Left renal cortex interstitium (tissue), 4 donors: ENCODE measurements at regions not wholly inside any gene's neighbourhood (a gene's known extent, or its start where the extent isn't known, plus 50 kb on each side); places are given as distances from the start of the nearest gene placed in this dataset.
"Not testable (repeated sequence)": the region's sequence is repeated elsewhere in the genome, so short reads cannot be mapped to it uniquely, and the experiment has no call there.

Experiments
- DNase-seq, 4 donors: peaks; one replicate each; pipeline ENCODE4 v3.0.0-alpha.2; 2013; ENCODE audit warnings: low read depth in 4 of 4, low spot score in 2 of 4, missing footprints in 1 of 4

DNA sequence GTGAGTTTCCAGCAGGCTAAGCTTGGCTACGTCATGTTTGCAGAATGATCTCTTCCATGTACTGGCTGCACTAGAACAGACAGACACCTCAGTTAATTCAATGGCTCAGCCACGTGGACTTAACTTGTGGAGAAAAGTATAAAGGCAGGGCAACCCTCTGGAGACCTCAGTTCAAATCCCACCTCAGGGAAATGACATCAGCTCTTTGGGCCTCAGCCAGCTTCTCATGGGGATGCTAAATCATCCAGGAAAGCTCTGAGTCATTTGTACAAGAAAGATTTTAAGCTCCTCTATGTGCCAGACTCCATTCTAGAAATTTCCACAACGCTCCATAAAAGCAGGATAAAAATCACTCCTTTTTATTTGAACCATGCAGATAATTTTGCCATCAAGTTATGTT, 128.5 kb upstream of the SALL4 start:
- DNase-seq = no peak

DNA sequence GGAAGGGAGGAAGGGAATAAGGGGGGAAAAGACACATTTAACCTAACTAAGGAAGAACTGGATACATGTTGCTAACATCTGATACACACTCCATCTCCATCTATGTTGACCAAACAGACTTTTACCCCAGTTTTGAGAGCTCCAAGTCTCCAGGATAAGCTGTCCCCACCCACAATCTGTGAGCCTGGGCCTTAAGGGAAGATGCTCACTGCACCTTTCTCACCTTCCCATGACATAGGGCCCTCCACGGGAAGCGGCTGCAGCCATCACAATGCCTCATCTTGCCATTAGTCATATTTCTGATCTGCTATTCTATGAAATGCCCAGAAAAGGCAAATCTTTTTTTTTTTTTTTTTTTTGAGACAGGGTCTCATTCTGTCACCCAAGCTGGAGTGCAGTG, 126.6 kb upstream of the SALL4 start:
- DNase-seq = no peak

DNA sequence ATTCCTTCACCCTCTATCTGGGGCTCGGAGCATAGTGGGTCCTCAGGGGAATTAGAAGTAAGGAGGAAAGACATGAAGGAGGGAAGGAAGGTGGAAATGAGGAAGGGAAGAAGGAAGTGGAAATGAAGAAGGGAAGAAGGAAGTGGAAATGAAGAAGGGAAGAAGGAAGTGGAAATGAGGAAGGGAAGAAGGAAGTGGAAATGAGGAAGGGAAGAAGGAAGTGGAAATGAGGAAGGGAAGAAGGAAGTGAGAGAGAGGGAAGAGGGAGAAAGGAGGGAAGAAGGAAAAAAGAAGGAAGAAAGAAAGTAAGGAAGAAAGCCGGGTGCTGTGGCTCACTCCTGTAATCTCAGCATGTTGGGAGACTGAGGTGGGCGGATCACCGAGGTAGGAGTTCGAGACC, 125.6 kb upstream of the SALL4 start:
- not testable (repeated sequence) for DNase-seq

DNA sequence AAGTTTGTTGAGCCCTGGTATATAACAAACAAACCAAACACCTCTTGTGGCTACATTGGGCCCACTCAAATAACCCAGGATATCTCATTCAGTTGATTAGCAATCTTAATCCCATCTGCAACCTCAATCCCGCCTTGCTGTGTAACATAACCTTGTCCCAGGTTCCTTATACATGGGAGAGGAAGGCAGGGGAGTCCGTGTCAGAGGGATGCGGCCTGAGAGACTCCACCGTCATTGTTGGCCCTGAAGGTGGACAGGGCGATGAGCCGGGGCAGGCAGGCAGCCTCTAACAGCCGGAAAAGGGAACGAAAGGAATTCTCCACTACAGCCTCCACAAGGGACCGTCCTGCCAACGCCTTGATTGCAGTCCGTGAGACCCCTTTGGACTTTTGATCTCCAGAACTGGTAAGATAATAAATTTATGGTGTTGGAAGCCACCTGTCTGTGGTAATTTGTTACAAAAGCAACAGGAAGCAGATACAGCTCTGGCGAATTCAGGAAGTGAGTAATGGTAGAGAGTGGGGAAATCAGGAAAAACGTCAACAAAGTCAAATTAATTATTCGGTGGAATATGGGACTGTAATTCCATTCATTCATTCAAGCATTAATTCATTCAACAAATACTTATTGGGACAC, 124.5 kb upstream of the SALL4 start:
- DNase-seq = no peak

DNA sequence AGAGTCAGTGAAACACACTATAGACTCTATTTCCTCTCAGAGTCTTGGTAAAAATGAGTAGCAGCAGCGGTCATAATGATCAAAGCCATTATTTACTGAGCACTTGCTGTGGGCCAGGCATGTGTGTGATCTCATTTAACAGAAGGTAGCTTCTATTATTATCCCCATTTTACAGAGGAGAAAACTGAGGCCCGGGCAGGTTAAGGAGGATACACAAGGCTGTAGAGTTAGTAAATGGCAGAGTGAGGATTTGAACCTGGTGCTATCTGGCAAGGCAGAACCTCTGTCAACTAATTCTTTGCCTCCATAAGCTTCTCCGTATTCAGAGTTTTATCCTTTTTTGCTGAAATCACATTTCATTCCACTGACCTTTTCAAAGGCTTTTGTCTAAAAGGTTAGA, 122.2 kb upstream of the SALL4 start:
- DNase-seq = no peak

DNA sequence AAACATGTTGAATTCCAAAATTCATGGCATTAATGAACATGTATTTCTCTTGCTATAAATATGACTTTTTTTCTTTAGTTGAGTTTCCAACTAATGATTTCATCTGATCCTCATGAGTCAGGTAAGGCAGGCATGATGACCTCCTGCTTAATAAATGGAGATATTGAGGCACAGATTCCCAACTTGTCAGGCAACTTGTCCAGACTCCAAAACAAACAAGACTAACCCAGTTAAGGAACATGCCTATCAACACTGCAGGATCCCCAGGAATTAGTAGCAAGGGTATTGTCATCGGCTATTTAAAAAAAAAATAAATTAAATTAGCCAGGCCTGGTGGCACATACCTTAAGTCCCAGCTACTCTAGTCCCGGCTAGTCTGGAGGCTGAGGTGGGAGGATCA, 121.3 kb upstream of the SALL4 start:
- no peak for DNase-seq

DNA sequence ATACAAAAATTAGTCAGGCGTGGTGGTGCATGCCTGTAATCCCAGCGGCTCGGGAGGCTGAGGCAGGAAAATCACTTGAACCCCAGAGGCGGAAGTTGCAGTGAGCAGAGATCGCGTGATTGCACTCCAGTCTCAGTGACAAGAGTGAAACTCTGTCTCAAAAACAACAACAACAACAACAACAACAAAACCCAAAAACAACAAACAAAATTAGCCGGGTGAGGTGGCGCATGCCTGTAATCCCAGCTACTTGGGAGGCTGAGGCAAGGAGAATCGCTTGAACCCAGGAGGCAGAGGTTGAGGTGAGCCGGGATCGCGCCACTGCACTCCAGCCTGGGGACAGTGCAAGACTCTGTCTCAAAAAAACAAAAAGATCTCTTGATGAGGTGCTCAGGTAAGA, 120.5 kb upstream of the SALL4 start:
- DNase-seq = not testable (repeated sequence)

DNA sequence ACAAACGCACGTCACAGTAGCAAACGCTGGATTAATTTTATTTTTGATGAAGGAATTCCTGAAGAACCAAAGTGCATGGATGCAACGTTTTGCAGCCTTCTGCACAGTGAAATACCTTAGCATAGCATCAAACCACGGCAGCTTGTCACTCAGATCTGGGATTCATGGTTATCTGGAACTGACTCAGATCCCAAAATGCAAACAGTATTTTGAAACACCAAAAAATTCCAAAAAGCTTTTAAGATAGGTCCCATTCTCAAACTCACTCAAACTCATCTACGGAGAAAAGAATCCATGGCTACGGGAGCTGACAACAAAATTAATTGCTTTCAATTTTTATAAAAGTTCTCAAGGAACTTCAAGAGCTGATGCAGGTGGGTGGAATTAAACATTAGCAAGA, 116.2 kb upstream of the SALL4 start:
- DNase-seq = no peak

DNA sequence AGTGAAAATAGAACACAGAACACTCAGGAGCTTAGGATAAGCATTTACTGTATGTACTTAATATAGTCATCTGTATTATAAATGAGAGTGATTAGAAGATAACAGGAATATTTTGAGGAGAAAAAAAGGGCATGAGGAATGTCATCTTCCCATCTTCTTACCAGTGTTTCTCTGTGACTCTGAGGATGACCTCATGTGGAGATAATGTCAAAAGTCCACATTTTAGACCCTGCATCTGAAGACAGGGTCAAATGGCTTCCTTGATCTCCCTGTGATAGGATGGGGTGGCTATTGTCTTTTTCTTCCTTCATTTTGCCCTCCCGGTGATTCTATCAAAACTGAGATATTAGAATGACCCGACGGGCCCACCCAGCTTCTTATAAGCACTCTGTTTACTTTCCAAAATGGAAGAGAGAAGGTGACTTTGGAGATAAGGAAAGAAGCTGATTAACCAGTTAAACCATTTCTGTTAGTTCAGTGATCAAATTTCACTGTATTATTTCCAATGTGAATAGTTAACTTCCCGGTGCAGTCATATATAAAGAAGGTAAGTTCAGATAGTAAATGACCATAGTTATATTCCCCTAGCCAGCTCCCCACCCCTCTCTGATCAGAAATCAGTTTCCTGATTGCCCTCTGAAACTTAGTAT, 115.7 kb upstream of the SALL4 start:
- DNase-seq = no peak

DNA sequence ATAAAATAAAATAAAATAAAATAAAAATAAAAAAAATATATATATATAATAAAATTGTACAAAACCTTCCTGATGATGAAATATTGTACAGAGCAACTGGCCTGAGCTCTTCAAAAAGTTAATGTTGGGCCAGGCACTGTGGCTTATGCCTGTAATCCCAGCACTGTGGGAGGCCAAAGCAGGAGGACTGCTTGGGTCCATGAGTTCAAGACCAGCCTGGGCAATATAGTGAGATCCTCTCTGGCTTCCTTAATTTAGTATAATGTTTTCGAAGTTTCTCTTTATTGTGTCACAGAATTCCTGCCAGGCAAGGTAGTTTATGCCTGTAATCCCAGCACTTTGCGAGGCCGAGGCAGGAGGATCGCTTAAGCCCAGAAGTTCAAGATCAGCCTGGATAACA, 113.9 kb upstream of the SALL4 start:
- no peak for DNase-seq

DNA sequence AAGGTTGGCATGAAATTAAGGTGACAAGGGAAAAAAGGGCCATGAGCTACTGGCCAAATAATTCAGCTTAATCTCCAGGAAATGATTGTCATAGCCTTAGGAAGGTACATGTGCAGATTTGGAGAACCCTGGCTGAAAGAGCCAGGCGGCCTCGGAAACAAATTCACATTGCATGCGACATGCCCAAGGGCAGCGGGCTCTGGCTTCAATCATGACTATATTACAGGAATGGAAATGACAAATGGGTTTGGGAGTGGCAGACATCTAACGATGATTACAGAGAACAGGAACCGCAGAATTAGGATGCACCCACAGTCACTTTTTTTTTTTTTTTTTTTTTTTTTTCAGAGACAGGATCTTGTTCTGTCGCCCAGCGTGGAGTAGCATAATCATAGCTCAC, 112.4 kb upstream of the SALL4 start:
- no peak for DNase-seq

DNA sequence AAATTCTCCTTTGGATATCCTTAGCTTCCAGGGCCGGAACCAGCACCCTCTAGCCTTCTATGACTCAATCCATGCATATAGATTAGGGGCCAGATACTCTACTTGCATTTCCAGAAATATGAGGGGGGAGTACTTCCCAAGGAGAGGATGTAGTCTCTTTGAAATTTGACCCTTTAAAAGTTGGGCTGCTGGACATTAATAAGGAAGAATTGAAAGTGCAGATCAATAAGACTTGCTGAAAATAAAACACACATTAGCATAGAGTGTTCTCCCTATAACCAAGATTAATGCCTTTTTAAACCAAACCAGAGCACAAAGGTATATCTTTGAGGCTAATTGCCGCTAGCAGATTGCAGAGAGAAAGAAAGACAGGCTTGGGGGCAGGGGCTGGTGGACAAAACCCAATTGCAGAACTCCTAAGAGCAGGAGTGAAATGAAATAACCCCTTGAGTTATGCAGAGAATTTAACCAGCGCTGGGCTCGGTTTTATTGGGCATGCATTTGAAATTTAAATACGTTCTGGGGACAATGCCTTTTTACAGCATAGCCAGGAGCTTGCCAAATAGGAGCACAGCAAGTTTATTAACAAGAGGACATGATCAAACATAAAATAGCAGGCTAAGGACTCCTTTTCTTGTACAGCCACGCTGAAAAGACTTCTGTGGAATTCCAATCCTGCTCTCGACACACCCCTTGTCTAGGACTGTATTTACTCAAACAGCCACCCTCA, 108.2 kb upstream of the SALL4 start:
- no peak for DNase-seq

DNA sequence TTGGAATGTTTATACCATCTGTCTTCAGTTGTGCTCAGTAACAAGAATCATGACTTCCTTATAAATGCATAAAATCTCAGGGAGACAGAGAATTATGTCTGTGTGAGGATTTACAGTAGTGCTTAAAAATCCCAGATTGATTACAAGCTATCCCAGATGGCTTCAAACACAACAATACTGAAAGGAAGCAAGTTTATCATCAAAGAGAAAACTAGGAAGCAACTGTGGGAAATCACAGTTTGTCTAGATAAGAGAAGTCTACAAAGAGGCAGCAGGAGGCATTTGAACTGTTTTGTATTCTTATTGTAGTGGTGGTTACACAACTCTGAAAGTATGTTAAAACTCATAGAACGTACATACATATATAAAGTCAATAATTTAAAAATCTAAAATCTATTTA, 104.4 kb upstream of the SALL4 start:
- no peak for DNase-seq

DNA sequence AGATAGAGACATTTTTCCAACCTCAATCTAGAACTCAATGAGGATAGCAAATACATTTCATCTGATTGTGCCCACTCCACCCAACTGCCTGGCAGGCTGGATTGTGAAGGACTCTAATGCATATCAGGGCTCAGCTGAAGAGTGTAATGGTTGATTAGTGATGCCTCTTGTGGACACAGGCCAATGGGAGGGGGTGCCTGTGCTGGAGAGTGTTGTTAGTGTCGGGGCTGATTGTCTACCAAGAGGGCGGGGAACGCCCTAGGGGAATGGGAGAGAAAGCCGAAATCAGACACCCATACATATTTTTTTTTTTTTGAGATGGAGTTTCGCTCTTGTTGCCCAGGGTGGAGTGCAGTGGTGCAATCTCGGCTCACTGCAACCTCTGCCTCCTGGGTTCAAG, 103.7 kb upstream of the SALL4 start:
- no peak for DNase-seq

DNA sequence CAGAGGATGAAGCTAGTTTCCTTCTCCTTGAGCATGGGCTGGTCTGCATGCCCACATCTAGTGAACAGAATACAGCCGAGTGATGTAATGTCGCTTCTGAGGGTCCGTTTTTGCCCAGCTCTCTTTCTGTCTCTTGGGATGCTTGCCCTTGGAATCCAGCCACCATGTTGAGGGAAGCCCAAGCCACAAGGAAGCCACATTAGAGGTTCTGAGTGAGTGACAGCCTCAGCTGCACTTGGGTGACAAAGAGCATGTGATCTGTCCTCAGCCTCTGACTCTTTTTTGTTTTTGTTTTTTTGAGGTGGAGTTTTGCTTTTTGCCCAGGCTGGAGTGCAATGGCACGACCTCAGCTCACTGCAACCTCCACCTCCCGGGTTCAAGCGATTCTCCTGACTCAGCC, 100.6 kb upstream of the SALL4 start:
- no peak for DNase-seq

DNA sequence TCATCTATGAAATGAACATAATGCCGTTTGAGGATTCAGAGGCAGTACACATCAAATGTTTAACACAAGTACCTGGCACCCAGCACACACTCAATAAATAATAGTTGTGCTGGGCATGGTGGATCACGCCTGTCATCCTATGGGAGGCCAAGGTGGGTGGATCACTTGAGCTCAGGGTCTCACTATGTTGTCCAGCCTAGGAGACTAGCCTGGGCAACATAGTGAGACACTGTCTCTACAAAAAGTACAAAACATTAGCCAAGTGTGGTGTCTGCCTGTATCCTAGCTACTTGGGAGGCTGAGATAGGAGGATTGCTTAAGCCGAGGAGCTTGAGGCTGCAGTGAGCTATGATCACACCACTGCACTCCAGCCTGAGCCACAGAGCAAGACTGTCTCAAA, 98.1 kb upstream of the SALL4 start:
- no peak for DNase-seq

DNA sequence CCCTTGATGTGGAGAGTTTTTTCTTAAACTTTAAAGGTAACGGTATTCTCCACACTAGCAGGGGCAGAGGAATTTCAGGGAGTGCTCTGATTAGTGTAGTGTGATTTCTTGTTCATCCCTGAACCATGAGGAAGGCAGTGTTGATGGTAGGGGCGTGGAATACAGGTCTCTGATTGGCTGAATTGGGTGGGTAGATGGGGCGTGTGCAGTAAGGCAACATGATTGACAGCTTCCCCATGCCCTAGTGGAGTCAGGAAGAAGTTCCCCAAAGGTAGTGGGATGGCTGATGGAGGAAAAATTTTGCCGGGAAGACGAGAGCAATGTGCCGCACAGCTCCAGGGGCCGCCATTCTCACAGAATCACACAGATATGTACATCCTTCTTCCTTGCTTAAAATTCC, 97.4 kb upstream of the SALL4 start:
- DNase-seq = no peak

DNA sequence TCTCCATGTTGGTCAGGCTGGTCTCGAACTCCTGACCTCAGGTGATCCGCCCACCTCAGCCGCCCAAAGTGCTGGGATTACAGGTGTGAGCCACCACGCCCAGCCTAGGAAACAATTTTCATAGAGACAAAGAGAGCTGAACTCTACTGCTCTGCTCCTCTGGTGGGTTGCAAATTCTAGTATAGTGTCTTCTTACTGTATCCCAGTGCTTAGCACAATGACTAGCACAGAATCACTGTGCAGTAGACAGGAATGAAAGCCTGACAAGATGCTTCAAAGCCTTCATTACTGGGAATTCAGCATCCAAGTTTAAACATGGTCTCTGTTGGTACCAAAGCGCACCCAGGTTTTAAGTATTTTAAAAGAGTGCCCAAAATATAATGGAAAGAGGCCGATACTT, 96.5 kb upstream of the SALL4 start:
- DNase-seq = no peak

DNA sequence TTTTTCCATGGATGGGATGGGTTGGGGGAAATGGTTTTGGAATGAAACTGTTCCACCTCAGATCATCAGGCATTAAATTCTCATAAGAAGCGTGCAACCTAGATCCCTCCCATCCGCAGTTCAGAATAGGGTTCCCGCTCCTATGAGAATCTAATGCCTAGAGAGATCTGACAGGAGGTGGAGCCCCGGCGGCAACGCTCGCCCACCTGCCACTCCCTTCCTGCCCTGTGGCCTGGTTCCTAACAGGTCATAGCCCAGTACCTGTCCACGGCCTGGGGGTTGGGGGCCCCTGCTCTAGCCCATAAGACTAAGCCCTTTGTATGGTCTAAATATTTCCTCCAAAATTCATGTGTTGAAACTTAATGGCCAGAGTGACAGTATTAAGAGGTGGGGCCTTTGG, 92.3 kb upstream of the SALL4 start:
- no peak for DNase-seq

DNA sequence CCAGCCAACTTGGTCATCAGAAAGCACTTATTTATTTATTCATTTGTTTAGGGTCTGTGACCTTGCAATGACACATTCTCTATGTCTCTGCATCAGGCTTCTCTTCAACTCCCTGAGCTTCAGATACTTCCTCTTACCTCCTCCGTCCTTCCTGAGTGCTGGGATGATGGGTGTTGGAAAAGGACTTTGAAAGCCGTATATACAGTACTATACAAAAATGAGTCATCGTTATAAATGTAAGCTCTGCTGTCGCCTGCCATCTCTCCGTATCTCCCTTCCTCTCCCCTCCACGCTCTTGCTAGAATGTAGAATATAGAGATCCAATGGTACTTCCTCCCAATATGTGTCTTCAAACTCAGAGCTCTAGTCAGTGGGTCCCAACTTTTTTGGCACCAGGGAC, 91.9 kb upstream of the SALL4 start:
- no peak for DNase-seq

DNA sequence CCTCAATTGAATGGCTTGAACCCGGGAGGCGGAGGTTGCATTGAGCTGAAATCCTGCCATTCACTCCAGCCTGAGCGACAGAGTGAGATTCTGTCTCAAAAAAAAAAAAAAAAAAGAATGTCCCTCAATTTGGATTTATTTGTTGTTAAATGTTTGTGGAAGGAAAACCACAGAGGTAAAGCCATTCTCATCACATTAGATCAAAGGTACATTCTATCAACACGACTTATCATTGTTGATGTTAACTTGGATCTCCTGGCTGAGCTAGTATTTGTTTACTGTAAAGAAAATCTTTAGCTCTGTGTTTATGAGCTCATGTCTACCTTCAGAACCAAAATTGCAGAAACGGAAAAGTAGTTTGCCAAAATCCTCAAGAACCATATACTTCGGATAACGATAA, 91.4 kb upstream of the SALL4 start:
- DNase-seq = no peak

DNA sequence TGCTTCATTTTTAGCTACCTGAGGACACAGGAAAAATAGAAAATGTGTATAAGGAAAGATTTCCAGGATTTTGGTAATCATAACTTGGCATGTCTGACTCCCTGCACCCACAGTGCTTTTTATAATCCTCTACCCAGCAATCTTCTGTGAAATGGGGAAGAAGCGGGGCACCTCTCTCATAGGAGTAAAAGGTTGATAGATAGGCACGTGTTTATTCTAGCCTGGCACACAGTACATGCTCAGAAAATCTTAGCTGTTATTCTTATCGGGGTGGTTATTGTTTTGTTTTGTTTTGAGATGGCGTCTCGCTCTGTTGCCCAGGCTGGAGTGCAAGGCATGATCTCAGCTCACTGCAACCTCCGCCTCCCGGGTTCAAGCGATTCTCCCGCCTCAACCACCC, 87.7 kb upstream of the SALL4 start:
- no peak for DNase-seq
